Neural progenitor cell (in vitro differentiated cells): ENCODE measurements at regions not wholly inside any gene's neighbourhood (a gene's known extent, or its start where the extent isn't known, plus 50 kb on each side); places are given as distances from the start of the nearest gene placed in this dataset.

Experiments
- DNase-seq: peaks from one replicate; pipeline ENCODE4 v3.0.0-alpha.2; 2016; ENCODE audit warnings: low spot score
- H2AFZ ChIP-seq: fragments of 200-600 bp; sonication (generic); replicated peaks from 2 replicates; pipeline ENCODE4 v1.6.1; 2016; ENCODE audit warnings: antibody characterized with exemption
- H3F3A ChIP-seq: fragments of 200-600 bp; sonication (generic); 2 replicates; pipeline ENCODE4 v1.6.1; 2016; ENCODE audit warnings: antibody characterized with exemption, low read depth
- H3K27ac ChIP-seq: fragments of 200-600 bp; sonication (generic); 2 replicates; pipeline ENCODE4 v1.5.1; 2016; ENCODE audit warnings: mild to moderate bottlenecking
- H3K27me3 ChIP-seq: fragments of 200-600 bp; sonication (generic); 2 replicates; pipeline ENCODE4 v1.6.1; 2016; ENCODE audit warnings: mild to moderate bottlenecking, moderate library complexity
- H3K36me3 ChIP-seq: fragments of 200-600 bp; sonication (generic); 2 replicates; pipeline ENCODE4 v1.5.1; 2016
- H3K4me1 ChIP-seq: fragments of 200-600 bp; sonication (generic); 2 replicates; pipeline ENCODE4 v1.6.1; 2016; ENCODE audit warnings: mixed run types
- H3K4me2 ChIP-seq: fragments of 200-600 bp; sonication (generic); 2 replicates; pipeline ENCODE4 v1.6.1; 2016
- H3K4me3 ChIP-seq: fragments of 200-600 bp; sonication (generic); 2 replicates; pipeline ENCODE4 v1.5.1; 2016
- H3K79me2 ChIP-seq: fragments of 200-600 bp; sonication (generic); 2 replicates; pipeline ENCODE4 v1.6.1; 2016; ENCODE audit warnings: low read depth
- H3K9ac ChIP-seq: fragments of 200-600 bp; sonication (generic); 2 replicates; pipeline ENCODE4 v1.6.1; 2016
- H3K9me3 ChIP-seq: fragments of 200-600 bp; sonication (generic); 2 replicates; pipeline ENCODE4 v1.5.1; 2016; ENCODE audit warnings: low read depth
- H4K20me1 ChIP-seq: fragments of 200-600 bp; sonication (generic); 2 replicates; pipeline ENCODE4 v1.6.1; 2016; ENCODE audit warnings: low read depth
- H3K27ac Mint-ChIP-seq: 3 replicates; pipeline ENCODE4 v1.8.0; 2021; ENCODE audit warnings: mixed read lengths
- H3K27me3 Mint-ChIP-seq: 2 replicates; pipeline ENCODE4 v1.8.0; 2022; ENCODE audit warnings: low read depth, mild to moderate bottlenecking, inconsistent platforms, moderate library complexity, mixed read lengths; ENCODE audit not compliant: insufficient read depth
- H3K36me3 Mint-ChIP-seq: 3 replicates; pipeline ENCODE4 v1.8.0; 2021; ENCODE audit warnings: mixed read lengths
- H3K4me1 Mint-ChIP-seq: 3 replicates; pipeline ENCODE4 v1.8.0; 2021; ENCODE audit warnings: mixed read lengths
- H3K4me3 Mint-ChIP-seq: 3 replicates; pipeline ENCODE4 v1.8.0; 2021; ENCODE audit warnings: mild to moderate bottlenecking, moderate library complexity, mixed read lengths
- H3K9me3 Mint-ChIP-seq: 3 replicates; pipeline ENCODE4 v1.8.0; 2020; ENCODE audit warnings: mixed read lengths
- EZH2 ChIP-seq: fragments of 200-600 bp; sonication (generic); IDR thresholded peaks from 2 replicates; pipeline ENCODE4 v1.6.1; 2017; ENCODE audit warnings: antibody characterized with exemption, mild to moderate bottlenecking, moderate library complexity
- EZH2phosphoT487 ChIP-seq: fragments of 200-600 bp; sonication (generic); IDR thresholded peaks from 2 replicates; pipeline ENCODE4 v1.6.1; 2017; ENCODE audit warnings: antibody characterized with exemption
- TF ChIP-seq, protein P1 (sequence below): fragments of 200-600 bp; sonication (generic); IDR thresholded peaks from 2 replicates; pipeline ENCODE4 v1.5.1; 2017; ENCODE audit warnings: antibody characterized with exemption, mild to moderate bottlenecking

- no peaks in the 10 kb centered on the region for H3K36me3 ChIP-seq
- H3K4me1 ChIP-seq, result no peaks in the 10 kb centered on the region
- Mint-ChIP-seq H3K36me3 (peaks cover 6% of the 10 kb centered on the region), H3K9me3 (peaks cover 12% of the 10 kb centered on the region), H3K4me3 (no peak overlapping the region), H3K27me3 (peaks cover 3% of the 10 kb centered on the region), H3K27ac (no peak overlapping the region), H3K4me1 (peaks cover 9% of the 10 kb centered on the region)
- H2AFZ ChIP-seq, result no peak overlapping the region
- no peak overlapping the region for H3K9ac ChIP-seq
- H3K27ac ChIP-seq, result no peak overlapping the region
- no peaks in the 10 kb centered on the region for H3F3A ChIP-seq
- H3K4me3 ChIP-seq, result no peak overlapping the region
- no peaks in the 10 kb centered on the region for H3K79me2 ChIP-seq
- TF ChIP-seq EZH2 (no peak), EZH2phosphoT487 (no peak)
- TF ChIP-seq, protein P1, sequence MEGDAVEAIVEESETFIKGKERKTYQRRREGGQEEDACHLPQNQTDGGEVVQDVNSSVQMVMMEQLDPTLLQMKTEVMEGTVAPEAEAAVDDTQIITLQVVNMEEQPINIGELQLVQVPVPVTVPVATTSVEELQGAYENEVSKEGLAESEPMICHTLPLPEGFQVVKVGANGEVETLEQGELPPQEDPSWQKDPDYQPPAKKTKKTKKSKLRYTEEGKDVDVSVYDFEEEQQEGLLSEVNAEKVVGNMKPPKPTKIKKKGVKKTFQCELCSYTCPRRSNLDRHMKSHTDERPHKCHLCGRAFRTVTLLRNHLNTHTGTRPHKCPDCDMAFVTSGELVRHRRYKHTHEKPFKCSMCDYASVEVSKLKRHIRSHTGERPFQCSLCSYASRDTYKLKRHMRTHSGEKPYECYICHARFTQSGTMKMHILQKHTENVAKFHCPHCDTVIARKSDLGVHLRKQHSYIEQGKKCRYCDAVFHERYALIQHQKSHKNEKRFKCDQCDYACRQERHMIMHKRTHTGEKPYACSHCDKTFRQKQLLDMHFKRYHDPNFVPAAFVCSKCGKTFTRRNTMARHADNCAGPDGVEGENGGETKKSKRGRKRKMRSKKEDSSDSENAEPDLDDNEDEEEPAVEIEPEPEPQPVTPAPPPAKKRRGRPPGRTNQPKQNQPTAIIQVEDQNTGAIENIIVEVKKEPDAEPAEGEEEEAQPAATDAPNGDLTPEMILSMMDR, result no peak
- no peaks in the 10 kb centered on the region for H4K20me1 ChIP-seq
- DNase-seq, result no peak
- H3K4me2 ChIP-seq, result no peak overlapping the region
- no peaks in the 10 kb centered on the region for H3K27me3 ChIP-seq
- H3K9me3 ChIP-seq, result no peaks in the 10 kb centered on the region
Measured at GRCh38 chr6:147768969-147769368, 260.5 kb downstream of the SAMD5 start.

GRCh38 chr6:147769496-147770087 lies 261.1 kb downstream of the SAMD5 start:
- no peaks in the 10 kb centered on the region for H3F3A ChIP-seq
- H3K27ac Mint-ChIP-seq, result no peak overlapping the region
- H3K4me1 Mint-ChIP-seq, result peaks cover 9% of the 10 kb centered on the region
- DNase-seq, result no peak
- H3K27me3 ChIP-seq, result no peaks in the 10 kb centered on the region
- no peak overlapping the region for H3K27ac ChIP-seq
- TF ChIP-seq EZH2phosphoT487 (no peak), EZH2 (no peak)
- TF ChIP-seq, protein P1, result no peak
- H3K9me3 ChIP-seq, result no peaks in the 10 kb centered on the region
- H3K4me2 ChIP-seq, result no peak overlapping the region
- peaks cover 12% of the 10 kb centered on the region for H3K9me3 Mint-ChIP-seq
- no peak overlapping the region for H2AFZ ChIP-seq
- H3K27me3 Mint-ChIP-seq, result peaks cover 3% of the 10 kb centered on the region
- H3K4me3 Mint-ChIP-seq, result no peak overlapping the region
- no peaks in the 10 kb centered on the region for H4K20me1 ChIP-seq
- peaks cover 6% of the 10 kb centered on the region for H3K36me3 Mint-ChIP-seq
- H3K9ac ChIP-seq, result no peak overlapping the region
- no peaks in the 10 kb centered on the region for H3K79me2 ChIP-seq
- no peak overlapping the region for H3K4me3 ChIP-seq
- H3K36me3 ChIP-seq, result no peaks in the 10 kb centered on the region
- no peaks in the 10 kb centered on the region for H3K4me1 ChIP-seq

GRCh38 chr6:147770221-147770620 lies 261.7 kb downstream of the SAMD5 start:
- Histone ChIP-seq H3K9me3 (no peaks in the 10 kb centered on the region), H3K4me1 (no peaks in the 10 kb centered on the region), H4K20me1 (no peaks in the 10 kb centered on the region), H2AFZ (no peak overlapping the region), H3K4me3 (no peak overlapping the region), H3K27ac (no peak overlapping the region), H3K36me3 (no peaks in the 10 kb centered on the region), H3K4me2 (no peak overlapping the region), H3K9ac (no peak overlapping the region), H3K79me2 (no peaks in the 10 kb centered on the region), H3F3A (no peaks in the 10 kb centered on the region), H3K27me3 (no peaks in the 10 kb centered on the region)
- no peak for DNase-seq
- H3K27me3 Mint-ChIP-seq, result peaks cover 3% of the 10 kb centered on the region
- H3K36me3 Mint-ChIP-seq, result peaks cover 6% of the 10 kb centered on the region
- H3K4me1 Mint-ChIP-seq, result peaks cover 7% of the 10 kb centered on the region
- no peak overlapping the region for H3K27ac Mint-ChIP-seq
- TF ChIP-seq EZH2phosphoT487, result no peak
- TF ChIP-seq EZH2, result no peak
- TF ChIP-seq, protein P1, result no peak
- no peak overlapping the region for H3K4me3 Mint-ChIP-seq
- peaks cover 12% of the 10 kb centered on the region for H3K9me3 Mint-ChIP-seq
